Aorta (tissue), 5 donors: ENCODE measurements at regions not wholly inside any gene's neighbourhood (a gene's known extent, or its start where the extent isn't known, plus 50 kb on each side); places are given as distances from the start of the nearest gene placed in this dataset.

Source experiments
- ATAC-seq: fragments of 200-7000 bp; cut with Tn5 transposase; one replicate; pipeline ENCODE4 v1.9.1; 2022; ENCODE audit warnings: moderate library complexity; ENCODE audit not compliant: low FRiP score
- DNase-seq, 2 donors: peaks; one replicate each; pipeline ENCODE4 v3.0.0-alpha.2; 2020
- H3K27ac ChIP-seq, 2 donors: one replicate each; pipeline ENCODE4 v1.5.1; 2013; ENCODE audit warnings: low read length in 2 of 2, mild to moderate bottlenecking in 2 of 2, moderate library complexity in 2 of 2, control low read depth in 1 of 2, inconsistent platforms in 1 of 2, low read depth in 1 of 2
- H3K27me3 ChIP-seq, 2 donors: one replicate each; pipeline ENCODE4 v1.6.1; 2013; ENCODE audit warnings: control low read depth in 1 of 2, low read length in 1 of 2, mild to moderate bottlenecking in 1 of 2, moderate library complexity in 1 of 2; ENCODE audit not compliant: insufficient read depth in 2 of 2, control insufficient read depth in 1 of 2
- H3K36me3 ChIP-seq, 2 donors: one replicate each; pipeline ENCODE4 v1.6.1; 2013; ENCODE audit warnings: control low read depth in 1 of 2, low read length in 1 of 2, mild to moderate bottlenecking in 1 of 2; ENCODE audit not compliant: insufficient read depth in 2 of 2, control insufficient read depth in 1 of 2
- H3K4me1 ChIP-seq, 2 donors: one replicate each; pipeline ENCODE4 v1.6.1; 2013; ENCODE audit warnings: low read length in 2 of 2, control low read depth in 1 of 2, mild to moderate bottlenecking in 1 of 2, moderate library complexity in 1 of 2; ENCODE audit not compliant: insufficient read depth in 2 of 2, control insufficient read depth in 1 of 2
- H3K4me3 ChIP-seq, 2 donors: one replicate each; pipeline ENCODE4 v1.5.1; 2013; ENCODE audit warnings: low read length in 2 of 2, control low read depth in 1 of 2, mild to moderate bottlenecking in 1 of 2
- H3K9me3 ChIP-seq: one replicate; pipeline ENCODE4 v1.6.1; 2013; ENCODE audit warnings: mild to moderate bottlenecking, low read length; ENCODE audit not compliant: control insufficient read depth
- WGBS, 2 donors: extraction: QIAGEN DNeasy Blood & Tissue Kit; methylation state at CpG; one replicate each; pipeline ENCODE4 v1.1.7; 2013; 5-methylcytosine and 5-hydroxymethylcytosine counted together
- intact Hi-C, 2 donors: fragments of 100-400 bp; cut with DNase I; formaldehyde crosslinking; loops; one replicate each; pipeline versions ENCODE4 v1.14.2 to v1.15.0; 2022
- donor health status: healthy with polysubstance abuse.
- donor health status: Bipolar disorder and iron deficiency.
- donor health status: DM: no; HTN: no; CAD: no.
- donor health status: DM: no; HTN: no; CAD: no.
- donor health status: DM: yes; HTN: yes; CAD: no.

GRCh38 chr4:138894709-138895108 lies 120.9 kb upstream of the NOCT start:
- no peak for ATAC-seq
- WGBS, 2 donors: 92 to 100% methylated on average over 1 of the region's 1 CpG

GRCh38 chr4:138894011-138894410 lies 121.6 kb upstream of the NOCT start:
- intact Hi-C loops: no loop called here
- H3K4me3 ChIP-seq: no peak overlapping the region

More at GRCh38 chr4:138894709-138895108, 120.9 kb upstream of the NOCT start:
- Histone ChIP-seq H3K27ac (no peak overlapping the region), H3K4me1 (no peaks in the 10 kb centered on the region), H3K4me3 (no peak overlapping the region), H3K36me3 (no peaks in the 10 kb centered on the region), H3K9me3 (peaks cover 1% of the 10 kb centered on the region), H3K27me3 (no peaks in the 10 kb centered on the region)
- DNase-seq: no peak
- intact Hi-C loops: no loop called here

DNA sequence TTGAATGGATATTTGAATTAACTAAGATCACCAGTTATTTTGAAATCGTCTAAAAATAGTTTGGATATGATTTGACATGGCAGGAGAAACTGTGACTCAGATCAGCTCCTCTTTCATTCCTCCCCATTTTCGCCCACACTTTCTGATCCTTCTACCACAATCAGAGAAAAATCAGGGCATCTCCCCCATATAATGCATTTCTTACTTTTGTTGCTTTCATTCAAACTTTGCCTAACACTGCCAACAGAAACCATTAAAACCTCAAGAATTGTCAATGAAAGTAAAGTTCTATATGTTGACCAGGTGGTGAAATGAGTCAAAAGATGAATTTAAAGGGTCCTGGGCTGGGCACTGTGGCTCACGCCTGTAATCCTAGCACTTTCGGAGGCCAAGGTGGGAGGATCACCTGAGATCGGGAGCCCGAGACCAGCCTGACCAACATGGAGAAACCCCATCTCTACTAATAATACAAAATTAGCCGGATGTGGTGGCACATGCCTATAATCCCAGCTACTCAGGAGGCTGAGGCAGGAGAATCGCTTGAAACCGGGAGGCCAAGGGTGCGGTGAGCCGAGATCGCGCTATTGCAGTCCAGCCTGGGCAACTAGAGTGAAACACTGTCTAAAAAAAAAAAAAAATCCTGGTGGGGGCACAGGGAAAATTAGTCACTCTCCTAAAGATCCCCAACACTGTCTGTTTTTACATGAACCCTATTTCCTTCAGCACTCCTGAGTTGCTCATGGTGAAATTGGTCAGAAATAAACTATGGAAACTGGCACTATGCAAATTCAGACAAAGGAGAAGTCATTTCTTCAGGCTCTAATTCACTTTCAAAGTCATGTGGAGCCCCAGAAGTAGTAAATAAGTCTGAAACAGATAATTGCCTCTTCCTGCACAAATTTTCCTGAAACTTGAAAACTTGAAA lies 122.8 kb upstream of the NOCT start:
- no peak overlapping the region for H3K4me3 ChIP-seq
- ATAC-seq (no peak), DNase-seq (no peak)
- no peaks in the 10 kb centered on the region for H3K36me3 ChIP-seq
- intact Hi-C loops: no loop called here
- no peaks in the 10 kb centered on the region for H3K27me3 ChIP-seq
- H3K27ac ChIP-seq: no peak overlapping the region
- peaks cover 1% of the 10 kb centered on the region for H3K9me3 ChIP-seq
- 89 to 93% methylated on average over 13 of the region's 13 CpGs for WGBS, 2 donors
- H3K4me1 ChIP-seq: no peaks in the 10 kb centered on the region

More at GRCh38 chr4:138894011-138894410, 121.6 kb upstream of the NOCT start:
- ATAC-seq: no peak
- Histone ChIP-seq H3K4me1 (no peaks in the 10 kb centered on the region), H3K27ac (no peak overlapping the region), H3K9me3 (peaks cover 1% of the 10 kb centered on the region), H3K36me3 (no peaks in the 10 kb centered on the region), H3K27me3 (no peaks in the 10 kb centered on the region)
- DNase-seq: no peak

DNA sequence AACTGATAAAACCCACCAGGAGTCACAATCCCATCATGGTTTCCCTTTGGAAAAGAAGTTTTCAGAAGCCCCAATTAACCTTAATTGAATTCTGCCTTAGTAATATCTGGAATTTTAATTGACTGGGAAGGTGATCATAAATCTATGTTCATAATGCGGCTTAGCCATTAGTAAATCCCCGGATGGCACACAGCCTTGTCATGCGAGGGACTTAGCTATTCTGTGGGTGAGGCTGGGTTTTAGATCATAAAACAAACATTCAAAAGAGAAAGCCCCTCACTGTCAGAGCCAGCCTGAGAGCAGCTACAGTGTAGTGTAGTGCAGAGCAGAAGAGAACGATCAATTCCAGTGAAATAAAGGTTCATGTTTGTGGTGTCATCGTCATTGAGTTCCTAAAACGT lies 124.0 kb upstream of the NOCT start:
- Histone ChIP-seq H3K36me3 (no peaks in the 10 kb centered on the region), H3K27me3 (no peaks in the 10 kb centered on the region), H3K9me3 (peaks cover 1% of the 10 kb centered on the region), H3K27ac (no peak overlapping the region), H3K4me1 (no peaks in the 10 kb centered on the region), H3K4me3 (no peak overlapping the region)
- no peak for DNase-seq
- intact Hi-C loops: no loop called here
- 60 to 69% methylated on average over 6 of the region's 6 CpGs for WGBS, 2 donors
- ATAC-seq: no peak

DNA sequence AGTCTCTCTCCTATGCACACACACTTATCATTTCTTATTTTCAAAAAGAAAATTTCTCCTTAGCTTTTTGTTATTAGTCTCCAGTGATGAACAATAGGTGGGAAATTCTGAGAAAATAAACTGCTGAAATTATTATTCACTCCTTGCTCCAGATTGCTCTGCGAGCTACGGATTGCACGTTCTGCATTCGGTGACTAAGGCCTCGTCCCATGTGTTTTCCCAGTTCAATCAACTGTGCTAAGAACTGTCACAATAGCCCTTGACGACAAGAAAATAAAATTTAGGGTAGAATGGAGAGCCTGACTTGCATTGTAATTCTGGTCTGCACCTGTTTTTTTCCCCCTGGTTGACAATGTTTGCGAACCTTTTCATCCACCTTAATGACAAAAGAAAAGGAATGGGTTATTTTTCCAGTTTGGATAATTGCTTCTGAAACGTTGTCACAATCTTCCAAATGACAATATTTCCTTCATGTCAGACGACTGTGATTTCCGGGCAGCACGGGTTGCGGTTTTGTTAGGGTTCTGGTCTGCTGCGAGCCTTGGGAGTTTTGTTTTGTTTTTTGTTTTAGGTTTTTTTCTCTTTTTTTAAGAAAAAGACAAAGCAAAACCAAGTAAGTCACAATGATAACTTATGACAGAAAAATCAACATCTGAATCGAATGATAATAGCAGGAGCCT lies 124.5 kb upstream of the NOCT start:
- no peaks in the 10 kb centered on the region for H3K27me3 ChIP-seq
- H3K9me3 ChIP-seq: peaks cover 1% of the 10 kb centered on the region
- no peaks in the 10 kb centered on the region for H3K36me3 ChIP-seq
- H3K27ac ChIP-seq: no peak overlapping the region
- no peak overlapping the region for H3K4me3 ChIP-seq
- 62 to 67% methylated on average over 14 of the region's 14 CpGs for WGBS, 2 donors
- intact Hi-C loops: no loop called here
- H3K4me1 ChIP-seq: no peaks in the 10 kb centered on the region
- no peak for ATAC-seq
- DNase-seq: no peak

DNA sequence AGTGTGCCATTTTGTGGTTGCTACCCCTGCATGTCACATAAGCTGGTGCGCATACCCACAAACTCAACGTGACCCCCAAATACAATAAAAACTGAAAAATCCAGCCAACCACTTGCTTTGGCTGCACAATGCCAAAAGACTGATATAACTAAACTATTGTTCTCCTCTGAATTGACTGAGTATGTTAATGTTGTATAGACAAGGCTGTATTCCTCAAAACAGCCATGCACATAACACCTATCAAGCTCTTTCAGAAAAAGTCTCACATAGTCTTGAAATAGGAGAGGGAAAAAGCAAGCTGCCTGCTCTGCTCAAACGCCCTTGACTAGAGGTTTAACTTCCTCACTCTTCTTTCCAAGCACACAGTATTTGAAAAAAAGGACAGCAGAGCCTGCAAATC lies 126.4 kb upstream of the NOCT start:
- H3K4me3 ChIP-seq: no peak overlapping the region
- H3K9me3 ChIP-seq: peaks cover 1% of the 10 kb centered on the region
- no peaks in the 10 kb centered on the region for H3K4me1 ChIP-seq
- no peak overlapping the region for H3K27ac ChIP-seq
- no peaks in the 10 kb centered on the region for H3K27me3 ChIP-seq
- no peak for ATAC-seq
- WGBS, 2 donors: 86 to 93% methylated on average over 3 of the region's 3 CpGs
- no peaks in the 10 kb centered on the region for H3K36me3 ChIP-seq
- intact Hi-C loops: no loop called here
- DNase-seq: no peak

DNA sequence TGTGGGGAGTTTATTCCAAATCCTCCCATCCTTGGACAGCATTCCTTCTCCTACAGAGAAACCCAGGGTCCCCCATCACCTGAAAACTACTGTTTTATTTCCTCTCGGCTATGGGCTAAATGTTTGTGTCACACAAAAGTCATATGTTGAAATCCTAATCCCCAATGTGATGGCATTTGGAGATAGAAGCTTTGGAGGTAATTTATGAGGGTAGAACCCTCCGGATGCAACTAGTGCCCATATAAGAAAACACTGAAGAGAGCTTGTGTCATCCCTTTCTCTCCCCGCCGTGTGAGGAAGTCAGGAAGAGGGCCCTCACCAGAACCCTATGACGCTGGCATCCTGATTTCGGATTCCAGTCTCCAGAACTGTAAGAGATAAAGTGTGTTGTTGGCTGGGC lies 127.8 kb upstream of the NOCT start:
- ATAC-seq (no peak), DNase-seq (no peak)
- Histone ChIP-seq H3K27me3 (no peaks in the 10 kb centered on the region), H3K4me3 (no peak overlapping the region), H3K36me3 (no peaks in the 10 kb centered on the region), H3K4me1 (no peaks in the 10 kb centered on the region), H3K9me3 (peaks cover 1% of the 10 kb centered on the region), H3K27ac (no peak overlapping the region)
- WGBS, 2 donors: 96 to 99% methylated on average over 6 of the region's 6 CpGs
- intact Hi-C loops: no loop called here

DNA sequence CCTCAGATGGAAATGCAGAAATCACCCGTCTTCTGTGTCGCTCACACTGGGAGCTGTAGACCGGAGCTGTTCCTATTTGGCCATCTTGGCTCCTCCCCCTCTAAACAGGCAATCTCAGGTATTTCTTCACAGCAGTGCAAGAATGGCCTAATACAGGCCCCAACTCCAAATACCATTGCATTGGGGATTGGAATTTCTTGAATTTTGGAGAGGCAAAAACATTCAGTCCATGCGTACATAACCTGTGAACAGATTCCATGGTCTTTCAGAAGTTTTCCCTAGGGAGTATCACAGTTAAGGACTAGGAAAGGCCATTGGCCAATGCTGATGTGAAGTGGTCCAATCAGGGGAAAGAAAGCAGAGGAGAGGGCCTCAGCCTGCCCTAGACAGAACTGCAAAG lies 128.2 kb upstream of the NOCT start:
- 94 to 98% methylated on average over 4 of the region's 4 CpGs for WGBS, 2 donors
- no peak overlapping the region for H3K4me3 ChIP-seq
- H3K4me1 ChIP-seq: no peaks in the 10 kb centered on the region
- ATAC-seq: no peak
- DNase-seq: no peak
- H3K27ac ChIP-seq: no peak overlapping the region
- H3K27me3 ChIP-seq: no peaks in the 10 kb centered on the region
- H3K36me3 ChIP-seq: no peaks in the 10 kb centered on the region
- H3K9me3 ChIP-seq: peaks cover 1% of the 10 kb centered on the region
- intact Hi-C loops: no loop called here

GRCh38 chr4:138879757-138880156 lies 135.8 kb upstream of the NOCT start:
- no peak overlapping the region for H3K27ac ChIP-seq
- ATAC-seq (no peak), DNase-seq (no peak)
- H3K4me1 ChIP-seq: no peaks in the 10 kb centered on the region
- 87 to 88% methylated on average over 3 of the region's 3 CpGs for WGBS, 2 donors
- no peaks in the 10 kb centered on the region for H3K36me3 ChIP-seq
- peaks cover 3% of the 10 kb centered on the region for H3K9me3 ChIP-seq
- no peak overlapping the region for H3K4me3 ChIP-seq
- intact Hi-C loops: loop anchor here (10.0 kb wide), 1 partner anchor 845 kb away; no protein-coding TSS in a partner anchor
- no peaks in the 10 kb centered on the region for H3K27me3 ChIP-seq
